Esophagus squamous epithelium (tissue), 4 donors: ENCODE measurements at regions not wholly inside any gene's neighbourhood (a gene's known extent, or its start where the extent isn't known, plus 50 kb on each side); places are given as distances from the start of the nearest gene placed in this dataset.

Experiments
- POLR2A ChIP-seq, 4 donors: fragments of 450-650 bp; IDR thresholded peaks; one replicate each; pipeline ENCODE4 v1.6.1; 2017; ENCODE audit warnings: antibody characterized with exemption in 4 of 4, mild to moderate bottlenecking in 4 of 4, moderate library complexity in 3 of 4
- TF ChIP-seq, protein P1 (sequence below), 6 experiments: fragments of 450-650 bp in 4 of 6; fragments of 200-600 bp in 2 of 6; sonication (generic) in 2 of 6; IDR thresholded peaks; one replicate each; pipeline ENCODE4 v1.5.1; 2016 to 2019; ENCODE audit warnings: antibody characterized with exemption in 6 of 6, mild to moderate bottlenecking in 4 of 6, moderate library complexity in 4 of 6

DNA sequence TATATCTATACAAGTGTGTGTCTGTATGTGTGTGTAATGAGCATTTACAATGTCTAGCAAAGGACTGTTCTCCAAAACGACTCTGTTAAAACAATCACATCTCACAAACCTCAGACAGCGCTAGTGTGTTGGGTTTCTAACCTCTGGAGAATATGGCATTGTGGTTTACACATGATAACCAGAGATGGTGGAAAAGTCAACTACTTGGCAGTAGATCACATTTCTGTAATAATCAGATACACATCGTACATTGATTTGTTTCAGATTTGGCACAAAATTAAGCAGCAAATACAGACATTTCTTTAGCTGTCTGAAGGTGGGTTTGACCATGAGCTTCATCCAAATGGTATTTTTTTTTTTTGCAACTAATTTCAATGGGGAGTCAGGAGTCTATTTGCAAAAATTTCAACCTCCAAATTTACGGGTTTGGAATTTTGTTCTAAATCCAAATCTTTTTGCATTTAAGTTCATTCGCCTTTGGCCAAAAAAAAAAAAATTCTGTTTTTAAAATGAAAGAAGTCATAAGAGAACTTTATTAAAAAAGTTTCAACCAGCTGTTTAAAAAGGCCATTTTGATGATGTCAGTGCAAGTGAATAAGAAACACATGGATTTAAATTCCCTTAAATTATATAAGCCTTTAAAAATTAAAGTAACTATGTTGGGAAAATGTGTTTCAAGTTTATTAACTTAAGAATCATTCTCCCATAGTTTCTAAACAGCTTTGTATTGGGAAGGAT lies 127.8 kb downstream of the TMEM26 start:
- TF ChIP-seq POLR2A (IDR thresholded peaks at IDR 0.05), result no peak
- TF ChIP-seq, protein P1, sequence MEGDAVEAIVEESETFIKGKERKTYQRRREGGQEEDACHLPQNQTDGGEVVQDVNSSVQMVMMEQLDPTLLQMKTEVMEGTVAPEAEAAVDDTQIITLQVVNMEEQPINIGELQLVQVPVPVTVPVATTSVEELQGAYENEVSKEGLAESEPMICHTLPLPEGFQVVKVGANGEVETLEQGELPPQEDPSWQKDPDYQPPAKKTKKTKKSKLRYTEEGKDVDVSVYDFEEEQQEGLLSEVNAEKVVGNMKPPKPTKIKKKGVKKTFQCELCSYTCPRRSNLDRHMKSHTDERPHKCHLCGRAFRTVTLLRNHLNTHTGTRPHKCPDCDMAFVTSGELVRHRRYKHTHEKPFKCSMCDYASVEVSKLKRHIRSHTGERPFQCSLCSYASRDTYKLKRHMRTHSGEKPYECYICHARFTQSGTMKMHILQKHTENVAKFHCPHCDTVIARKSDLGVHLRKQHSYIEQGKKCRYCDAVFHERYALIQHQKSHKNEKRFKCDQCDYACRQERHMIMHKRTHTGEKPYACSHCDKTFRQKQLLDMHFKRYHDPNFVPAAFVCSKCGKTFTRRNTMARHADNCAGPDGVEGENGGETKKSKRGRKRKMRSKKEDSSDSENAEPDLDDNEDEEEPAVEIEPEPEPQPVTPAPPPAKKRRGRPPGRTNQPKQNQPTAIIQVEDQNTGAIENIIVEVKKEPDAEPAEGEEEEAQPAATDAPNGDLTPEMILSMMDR (IDR thresholded peaks at IDR 0.05), result no peak
